ENCODE measurements at regions not wholly inside any gene's neighbourhood (a gene's known extent, or its start where the extent isn't known, plus 50 kb on each side); places are given as distances from the start of the nearest gene placed in this dataset.

- DNase-seq (ENCODE audit: low read depth, low spot score), result no peak
Observed at GRCh38 chr13:23983671-23984070, 86.4 kb upstream of the C1QTNF9B start.

- no peak for DNase-seq (ENCODE audit: low read depth, low spot score)
Observed at GRCh38 chr13:23984546-23984945, 87.2 kb upstream of the C1QTNF9B start.

- no peak for DNase-seq (ENCODE audit: low read depth, low spot score)
Observed at GRCh38 chr13:23985060-23985459, 87.8 kb upstream of the C1QTNF9B start.

- DNase-seq (ENCODE audit: low read depth, low spot score), result no peak
Observed at GRCh38 chr13:23985839-23986238, 88.5 kb upstream of the C1QTNF9B start.

- no peak for DNase-seq (ENCODE audit: low read depth, low spot score)
Observed at GRCh38 chr13:23986619-23987018, 89.3 kb upstream of the C1QTNF9B start.

- no peak for DNase-seq (ENCODE audit: low read depth, low spot score)
Observed at GRCh38 chr13:23987331-23987894, 90.1 kb upstream of the C1QTNF9B start.

- no peak for DNase-seq (ENCODE audit: low read depth, low spot score)
Observed at GRCh38 chr13:23988546-23989122, 91.3 kb upstream of the C1QTNF9B start.

- no peak for DNase-seq (ENCODE audit: low read depth, low spot score)
Observed at GRCh38 chr13:23990455-23990854, 93.2 kb upstream of the C1QTNF9B start.

- no peak for DNase-seq (ENCODE audit: low read depth, low spot score)
Observed at GRCh38 chr13:23991119-23991518, 93.8 kb upstream of the C1QTNF9B start.

- no peak for DNase-seq (ENCODE audit: low read depth, low spot score)
Observed at GRCh38 chr13:23992781-23993679, 95.7 kb upstream of the C1QTNF9B start.

- no peak for DNase-seq (ENCODE audit: low read depth, low spot score)
Observed at GRCh38 chr13:23993680-23993985, 96.3 kb upstream of the C1QTNF9B start.

GRCh38 chr13:23995283-23996073 is 98.2 kb upstream of the C1QTNF9B start:
- DNase-seq (ENCODE audit: low read depth, low spot score), result no peak

- DNase-seq (ENCODE audit: low read depth, low spot score), result no peak
Observed at GRCh38 chr13:23996456-23996855, 99.2 kb upstream of the C1QTNF9B start.

- no peak for DNase-seq (ENCODE audit: low read depth, low spot score)
Observed at GRCh38 chr13:23999424-23999823, 102.1 kb upstream of the C1QTNF9B start.

- DNase-seq (ENCODE audit: low read depth, low spot score), result no peak
Observed at GRCh38 chr13:24002206-24002815, 105.0 kb upstream of the C1QTNF9B start.

GRCh38 chr13:24004142-24004899 is 107.0 kb upstream of the C1QTNF9B start:
- no peak for DNase-seq (ENCODE audit: low read depth, low spot score)

- no peak for DNase-seq (ENCODE audit: low read depth, low spot score)
Observed at GRCh38 chr13:24004971-24005370, 107.7 kb upstream of the C1QTNF9B start.

GRCh38 chr13:24005755-24006281 is 108.5 kb upstream of the C1QTNF9B start:
- DNase-seq (ENCODE audit: low read depth, low spot score), result no peak

- no peak for DNase-seq (ENCODE audit: low read depth, low spot score)
Observed at GRCh38 chr13:24006520-24007248, 109.4 kb upstream of the C1QTNF9B start.

GRCh38 chr13:24007979-24008620 is 110.8 kb upstream of the C1QTNF9B start:
- no peak for DNase-seq (ENCODE audit: low read depth, low spot score)

Measured in smooth muscle cell of the brain vasculature (primary cell).